ENCODE measurements at regions not wholly inside any gene's neighbourhood (a gene's known extent, or its start where the extent isn't known, plus 50 kb on each side); places are given as distances from the start of the nearest gene placed in this dataset.
"Not testable (repeated sequence)": the region's sequence is repeated elsewhere in the genome, so short reads cannot be mapped to it uniquely, and the experiment has no call there.

DNA sequence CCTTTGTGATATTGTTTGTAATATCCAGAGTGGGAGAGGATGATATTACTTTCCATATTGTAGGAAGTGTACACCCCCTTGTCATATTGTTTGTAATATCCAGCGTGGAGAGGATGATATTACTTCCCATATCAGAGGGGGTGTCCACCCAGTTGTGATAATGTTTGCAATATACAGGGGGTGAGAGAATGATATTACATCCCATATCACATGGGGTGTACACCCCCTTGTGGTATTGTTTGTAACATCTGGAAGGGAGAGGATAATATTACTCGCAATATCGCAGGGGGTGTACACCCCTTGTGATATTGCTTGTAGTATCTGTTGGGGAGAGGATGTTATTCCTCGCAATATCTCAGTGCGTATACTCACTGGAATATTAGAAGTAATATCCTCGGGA, 61.5 kb downstream of the PRSS23 start:
- no peak for DNase-seq

DNA sequence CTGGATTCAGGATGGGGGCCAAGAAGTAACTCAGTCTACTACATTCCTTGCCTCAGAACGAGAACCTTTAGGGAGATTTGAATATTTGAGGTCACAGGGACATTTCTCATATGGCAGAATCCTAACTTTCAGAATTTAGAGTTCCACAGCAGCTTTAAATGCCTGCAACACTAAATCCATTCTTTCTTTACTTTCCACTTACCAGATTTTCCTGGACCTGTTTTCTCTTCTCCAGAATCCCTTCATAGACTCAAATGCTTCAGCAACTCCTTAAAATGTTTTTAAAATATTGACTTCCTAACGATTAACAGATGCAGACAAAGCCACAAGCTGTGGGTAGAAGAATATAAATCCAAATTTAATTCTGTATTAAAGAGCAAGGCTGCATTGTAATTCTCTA, 63.1 kb downstream of the PRSS23 start:
- no peak for DNase-seq

DNA sequence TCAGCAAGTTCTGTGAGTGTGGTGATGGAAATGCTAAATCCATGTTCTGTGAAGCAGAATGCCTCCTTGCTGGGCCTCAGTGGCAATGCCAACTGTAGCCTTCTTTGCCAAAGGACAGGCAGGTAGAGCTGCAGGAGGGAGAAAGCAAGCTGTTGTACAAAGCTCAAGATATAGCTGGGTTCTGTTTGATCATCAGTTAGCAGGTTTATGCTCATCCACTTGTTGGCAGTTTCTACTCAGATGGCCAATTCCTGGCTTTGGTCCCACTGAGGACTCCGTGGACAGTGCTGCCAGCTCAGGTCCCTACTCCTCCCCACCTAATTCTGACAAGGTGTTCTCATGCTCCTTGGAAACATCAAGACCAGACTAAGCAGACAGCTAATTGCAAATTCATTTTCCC, 65.1 kb downstream of the PRSS23 start:
- no peak for DNase-seq

DNA sequence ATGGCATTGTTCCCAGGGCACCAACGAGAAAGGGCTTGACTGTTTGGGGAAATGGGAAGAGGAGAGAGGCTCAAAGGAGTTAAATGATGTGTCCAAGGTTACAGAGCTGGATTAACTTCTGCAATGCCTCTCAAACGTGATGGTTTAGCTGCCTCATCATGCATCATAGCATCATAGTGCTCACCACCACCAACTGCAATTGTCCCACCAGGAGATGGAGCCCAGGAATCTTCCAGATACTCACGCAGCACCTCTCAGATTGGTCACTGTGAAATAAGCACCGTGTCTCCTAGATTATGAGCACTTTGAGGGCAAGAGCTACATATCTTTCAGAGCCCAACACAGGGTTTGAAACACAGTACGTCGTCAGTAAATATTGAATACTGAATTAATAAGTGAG, 69.2 kb downstream of the PRSS23 start:
- no peak for DNase-seq

DNA sequence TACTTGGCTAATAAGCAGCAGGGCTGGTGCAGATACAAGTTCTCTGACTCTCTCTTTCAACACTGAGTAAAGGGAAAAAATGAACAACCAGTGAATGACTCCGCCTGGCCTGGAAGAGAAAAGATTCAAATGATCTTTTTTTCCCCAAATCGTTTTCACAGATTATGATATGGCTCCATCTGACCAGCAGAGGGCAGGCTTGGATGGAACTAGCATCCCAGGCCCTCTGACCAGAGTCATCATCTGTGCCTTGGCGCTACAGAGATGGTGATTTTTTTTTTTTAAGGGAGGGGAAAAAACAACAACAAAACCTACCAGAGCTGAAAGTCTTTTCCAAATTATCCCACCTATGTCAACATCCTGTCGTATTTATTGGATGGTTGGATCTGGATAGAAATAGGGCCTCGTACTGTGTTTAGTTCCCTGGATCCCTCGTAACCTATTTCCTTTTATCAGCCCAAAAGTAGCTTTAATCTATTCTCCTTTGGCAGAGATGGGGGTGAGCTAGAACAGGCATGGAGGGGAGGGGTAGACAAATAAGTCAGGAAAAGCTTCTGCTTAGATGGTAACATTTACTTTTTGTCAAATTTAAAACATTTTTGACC, 69.7 kb downstream of the PRSS23 start:
- peak; percentile 35 for DNase-seq

DNA sequence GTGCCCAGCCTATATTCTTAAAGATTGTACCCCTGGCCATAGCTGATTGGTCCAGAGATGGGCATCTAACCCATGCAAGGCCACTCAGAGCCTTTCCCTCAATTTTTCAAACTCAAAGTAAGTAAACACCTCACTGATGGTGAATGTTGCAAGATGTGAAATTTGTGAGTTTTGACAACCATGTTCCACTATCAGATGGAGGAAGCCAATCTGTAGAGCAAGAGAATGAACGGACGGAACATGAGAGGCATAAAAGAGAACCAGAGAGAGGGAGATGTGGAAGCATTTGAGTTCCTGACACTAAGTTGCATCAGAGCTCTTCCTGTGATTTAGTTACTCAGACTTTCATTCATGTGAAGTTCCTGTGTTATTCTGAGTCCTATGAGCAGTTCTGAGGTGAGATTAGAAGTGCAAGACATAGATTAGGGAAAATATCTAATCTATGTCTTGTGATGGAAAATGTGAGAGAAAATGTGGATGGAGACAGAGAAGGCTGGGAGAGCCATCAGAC, 73.3 kb downstream of the PRSS23 start:
- DNase-seq = no peak

DNA sequence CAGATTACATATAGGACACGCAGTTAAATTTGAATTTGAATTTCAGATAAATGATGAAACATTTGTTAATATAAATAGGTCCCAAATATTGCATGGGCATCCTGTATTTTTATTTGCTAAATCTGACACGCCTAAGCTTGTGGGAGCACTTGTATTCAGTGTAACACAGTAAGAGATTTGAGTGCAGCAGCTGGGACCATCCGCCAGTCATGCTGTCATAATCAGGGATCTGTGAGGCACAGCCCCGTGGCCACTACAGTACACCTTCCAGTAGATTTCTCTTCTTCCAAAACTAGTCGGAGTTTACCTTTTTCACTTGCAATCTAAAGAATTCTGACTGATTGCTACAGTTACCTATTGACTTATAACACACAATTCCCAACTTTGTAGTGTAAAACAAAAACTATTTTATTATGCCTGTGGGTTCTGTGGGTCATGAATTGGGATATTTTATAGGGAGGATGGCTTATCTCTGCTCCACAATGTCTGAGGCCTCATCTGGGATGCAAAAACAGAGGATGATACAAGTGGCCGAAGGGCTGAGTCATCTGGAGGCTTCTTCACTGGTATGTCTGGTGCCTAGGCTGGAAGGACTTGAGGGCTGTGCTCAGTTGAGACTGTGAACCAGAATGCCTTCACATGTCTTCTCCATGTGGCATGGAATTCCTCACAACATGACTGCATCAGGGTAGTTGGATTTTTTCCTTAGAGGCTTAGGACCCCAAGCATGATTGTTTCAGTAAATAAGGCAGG, 74.1 kb downstream of the PRSS23 start:
- DNase-seq = no peak

DNA sequence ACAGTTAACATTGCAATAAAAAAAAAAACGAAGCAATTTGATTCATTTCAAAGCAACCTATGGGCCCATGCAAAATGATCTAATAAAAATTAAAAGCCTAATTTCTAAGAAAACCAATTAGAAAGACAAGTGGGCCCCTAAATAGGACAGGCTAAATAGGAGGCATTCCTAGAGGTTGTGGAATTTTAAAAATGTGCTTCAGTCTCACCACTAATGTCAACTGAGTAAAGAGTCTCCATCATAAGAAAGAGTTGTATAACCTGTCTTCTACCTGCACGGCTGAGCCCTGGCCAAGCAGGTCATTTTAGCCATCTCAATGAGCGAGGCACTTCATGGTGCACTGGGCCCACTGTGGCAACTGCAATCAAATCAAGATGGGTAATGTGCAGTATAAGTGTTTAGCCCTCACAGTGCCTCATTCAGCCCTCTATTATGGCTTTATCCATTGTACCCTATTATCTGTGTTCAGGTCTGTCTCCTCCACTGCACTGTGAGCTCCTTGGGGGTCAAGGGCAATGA, 76.4 kb downstream of the PRSS23 start:
- DNase-seq = no peak

DNA sequence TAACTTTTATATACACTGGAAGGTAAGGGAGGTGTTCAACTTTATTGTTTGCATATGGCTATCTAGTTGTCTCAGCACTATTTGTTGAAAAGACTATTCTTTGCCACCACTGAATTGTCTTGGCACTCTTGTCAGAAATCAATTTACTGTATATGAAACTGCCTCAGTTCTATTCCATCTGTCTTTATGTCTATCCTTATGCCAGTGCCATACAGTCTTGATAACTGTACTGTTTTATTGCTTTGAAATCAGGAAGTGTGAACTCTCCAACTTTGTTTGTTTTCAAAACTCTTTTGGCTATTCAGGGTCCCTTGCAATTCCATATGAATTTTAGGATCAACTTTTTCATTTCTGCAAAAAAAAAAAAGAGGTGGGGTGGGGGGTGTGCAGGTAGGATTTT, 77.2 kb downstream of the PRSS23 start:
- DNase-seq = no peak

DNA sequence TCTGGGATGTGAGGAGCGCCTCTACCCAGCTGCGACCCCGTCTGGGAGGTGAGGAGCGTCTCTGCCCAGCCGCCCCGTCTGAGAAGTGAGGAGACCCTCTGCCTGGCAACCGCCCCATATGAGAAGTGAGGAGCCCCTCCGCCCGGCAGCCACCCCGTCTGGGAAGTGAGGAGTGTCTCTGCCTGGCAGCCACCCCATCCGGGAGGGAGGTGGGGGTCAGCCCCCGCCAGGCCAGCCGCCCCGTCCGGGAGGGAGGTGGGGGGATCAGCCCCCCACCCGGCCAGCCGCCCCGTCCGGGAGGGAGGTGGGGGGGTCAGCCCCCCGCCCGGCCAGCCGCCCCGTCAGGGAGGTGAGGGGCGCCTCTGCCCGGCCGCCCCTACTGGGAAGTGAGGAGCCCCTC, 76.0 kb downstream of the FZD4 start:
- DNase-seq = not testable (repeated sequence)

DNA sequence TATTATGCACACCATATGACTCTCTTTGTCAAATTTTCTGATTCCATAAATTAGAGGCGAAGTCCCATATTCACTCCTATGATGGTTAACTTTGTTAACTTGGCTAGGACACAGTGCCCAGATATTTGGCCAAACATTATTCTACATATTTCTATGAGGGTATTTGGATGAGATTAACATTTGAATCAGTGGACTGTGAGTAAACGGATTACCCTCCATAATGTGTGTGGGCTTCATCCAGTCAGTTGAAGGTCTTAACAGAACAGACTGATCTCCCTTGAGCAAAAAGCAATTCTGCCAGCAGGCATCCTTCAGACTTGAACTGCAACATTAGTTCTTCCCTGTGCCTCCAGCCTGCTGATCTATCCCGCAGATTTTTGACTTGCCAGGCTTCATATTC, 69.9 kb downstream of the FZD4 start:
- DNase-seq = no peak

DNA sequence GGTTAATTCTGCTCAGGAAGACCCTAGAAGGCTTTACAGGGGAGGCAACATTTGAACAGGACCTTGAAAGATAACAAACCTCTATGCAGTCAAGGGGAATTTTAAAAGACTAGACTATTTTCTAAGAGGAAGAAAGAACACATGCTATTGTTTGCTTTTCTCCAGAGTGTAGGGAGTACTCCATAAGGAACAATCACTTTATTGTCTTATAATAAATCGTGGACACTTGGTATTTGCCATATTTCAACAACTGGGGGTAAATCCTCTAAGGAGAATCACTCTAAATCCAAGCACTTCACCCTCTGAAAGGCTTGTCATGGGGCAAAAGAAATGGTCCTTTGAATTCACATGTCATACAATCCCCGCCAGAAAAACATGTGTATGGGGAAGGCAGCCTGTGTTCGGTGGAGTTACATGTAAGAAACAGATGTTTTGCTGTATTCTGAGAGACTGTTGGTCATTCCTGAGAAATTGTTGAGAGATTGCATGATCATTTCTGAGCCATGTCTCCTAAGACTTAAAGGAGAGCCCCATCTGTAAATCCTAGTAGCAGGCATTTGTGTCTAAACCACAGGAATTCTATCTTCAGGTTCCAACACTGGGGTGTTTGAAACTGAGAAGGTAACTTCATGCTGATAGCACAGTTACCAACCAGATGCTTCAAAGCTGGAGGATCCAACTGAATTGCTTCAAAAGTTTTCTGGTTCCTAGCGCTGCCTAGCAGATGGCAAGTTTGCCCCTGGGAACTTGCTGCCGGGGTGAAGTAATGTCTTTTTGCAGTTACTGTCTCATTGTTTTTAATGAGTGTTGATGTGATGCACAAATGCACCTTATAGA, 66.8 kb downstream of the FZD4 start:
- no peak for DNase-seq

DNA sequence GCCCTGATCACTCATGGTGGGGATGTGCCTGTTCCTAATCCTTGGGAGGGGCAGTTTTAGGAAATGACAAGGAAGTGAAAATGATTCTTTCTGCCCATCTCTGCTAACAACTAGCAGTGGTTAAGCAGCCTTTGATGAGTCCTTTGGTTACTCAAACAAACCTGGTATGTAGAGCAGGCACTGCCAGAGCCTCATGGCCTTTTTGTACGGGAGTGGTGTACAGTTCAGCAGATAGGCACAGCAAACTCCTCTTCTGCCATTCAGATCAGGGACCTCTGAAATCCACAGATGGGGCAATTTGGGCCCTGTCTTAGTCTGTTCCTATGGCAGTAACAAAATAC, 66.2 kb downstream of the FZD4 start:
- DNase-seq = no peak

DNA sequence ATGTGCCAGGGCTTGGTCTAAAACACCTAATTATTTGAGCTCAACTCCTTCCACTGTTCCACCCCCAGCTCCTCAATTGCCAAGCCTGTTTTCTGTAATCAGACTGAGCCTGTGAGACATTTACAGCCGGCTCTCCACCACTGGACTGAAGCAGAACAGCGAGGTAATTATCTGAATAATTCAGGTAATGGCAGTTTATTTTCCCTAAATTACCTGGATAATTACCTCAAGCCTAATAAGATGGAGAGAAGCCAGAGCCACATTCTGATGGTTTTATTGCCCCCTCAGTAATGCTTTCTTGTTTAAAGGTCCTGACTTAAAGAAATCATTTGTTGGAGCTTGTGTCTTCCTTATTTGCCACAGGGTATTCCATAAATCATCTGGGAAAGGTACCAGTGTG, 64.2 kb downstream of the FZD4 start:
- no peak for DNase-seq

DNA sequence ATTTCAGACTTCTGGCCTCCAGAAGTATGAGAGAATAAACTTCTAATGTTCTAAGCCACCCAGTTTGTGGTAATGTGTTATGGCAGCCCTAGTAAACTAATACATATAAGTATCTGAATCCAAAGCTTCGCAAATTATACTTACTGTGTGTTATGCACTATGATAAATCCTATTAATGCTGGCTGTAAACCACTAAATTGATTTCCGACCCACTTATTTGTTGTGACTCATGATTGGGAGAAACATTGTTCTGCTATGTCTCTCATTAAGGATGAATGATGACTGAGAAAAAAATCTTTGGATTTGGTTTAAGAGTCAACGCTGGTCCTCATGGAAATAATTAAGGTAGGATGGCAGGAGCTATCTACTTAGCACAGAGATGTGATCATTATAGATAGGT, 62.0 kb downstream of the FZD4 start:
- no peak for DNase-seq
